ENCODE measurements at regions not wholly inside any gene's neighbourhood (a gene's known extent, or its start where the extent isn't known, plus 50 kb on each side); places are given as distances from the start of the nearest gene placed in this dataset.
"Not testable (repeated sequence)": the region's sequence is repeated elsewhere in the genome, so short reads cannot be mapped to it uniquely, and the experiment has no call there.

GRCh38 chr5:25412116-25412661 is 767.4 kb upstream of the CDH10 start:
- H3K4me3 Mint-ChIP-seq (ENCODE audit: unreplicated experiment): no peak overlapping the region
- no peak for TF ChIP-seq CTCF (IDR thresholded peaks at IDR 0.05)
- H3K27ac Mint-ChIP-seq (ENCODE audit: unreplicated experiment): no peak overlapping the region
- H3K27me3 Mint-ChIP-seq (ENCODE audit: low read depth): no peaks in the 10 kb centered on the region
- no peaks in the 10 kb centered on the region for H3K36me3 Mint-ChIP-seq (ENCODE audit: low read depth)
- peaks cover 14% of the 10 kb centered on the region for H3K9me3 Mint-ChIP-seq (ENCODE audit: low read depth)
- no peaks in the 10 kb centered on the region for H3K4me1 Mint-ChIP-seq (ENCODE audit: low read depth)
- DNase-seq (ENCODE audit: low spot score): no peak

- H3K4me1 Mint-ChIP-seq (ENCODE audit: low read depth); H3K27ac Mint-ChIP-seq (ENCODE audit: unreplicated experiment); DNase-seq (ENCODE audit: low spot score); H3K4me3 Mint-ChIP-seq (ENCODE audit: unreplicated experiment); H3K27me3 Mint-ChIP-seq (ENCODE audit: low read depth); H3K36me3 Mint-ChIP-seq (ENCODE audit: low read depth): not testable (repeated sequence)
- H3K9me3 Mint-ChIP-seq (ENCODE audit: low read depth): peaks cover 24% of the 10 kb centered on the region
These were observed 762.6 kb upstream of the CDH10 start for GRCh38 chr5:25407365-25407764.

- DNase-seq (ENCODE audit: low spot score): no peak
- Mint-ChIP-seq H3K4me3 (ENCODE audit: unreplicated experiment) (no peak overlapping the region), H3K27ac (ENCODE audit: unreplicated experiment) (no peak overlapping the region), H3K27me3 (ENCODE audit: low read depth) (no peaks in the 10 kb centered on the region), H3K36me3 (ENCODE audit: low read depth) (no peaks in the 10 kb centered on the region), H3K4me1 (ENCODE audit: low read depth) (no peaks in the 10 kb centered on the region), H3K9me3 (ENCODE audit: low read depth) (peaks cover 24% of the 10 kb centered on the region)
- no peak for TF ChIP-seq CTCF (IDR thresholded peaks at IDR 0.05)
These were observed 761.1 kb upstream of the CDH10 start for GRCh38 chr5:25405850-25406249.

GRCh38 chr5:25399878-25400480 is 755.2 kb upstream of the CDH10 start:
- no peak for DNase-seq (ENCODE audit: low spot score)
- no peaks in the 10 kb centered on the region for H3K4me1 Mint-ChIP-seq (ENCODE audit: low read depth)
- no peaks in the 10 kb centered on the region for H3K27me3 Mint-ChIP-seq (ENCODE audit: low read depth)
- H3K4me3 Mint-ChIP-seq (ENCODE audit: unreplicated experiment): no peak overlapping the region
- no peak for TF ChIP-seq CTCF (IDR thresholded peaks at IDR 0.05)
- H3K36me3 Mint-ChIP-seq (ENCODE audit: low read depth): no peaks in the 10 kb centered on the region
- no peak overlapping the region for H3K27ac Mint-ChIP-seq (ENCODE audit: unreplicated experiment)
- H3K9me3 Mint-ChIP-seq (ENCODE audit: low read depth): peaks cover 18% of the 10 kb centered on the region

GRCh38 chr5:25393957-25394356 is 749.2 kb upstream of the CDH10 start:
- TF ChIP-seq CTCF (IDR thresholded peaks at IDR 0.05): no peak
- no peaks in the 10 kb centered on the region for H3K36me3 Mint-ChIP-seq (ENCODE audit: low read depth)
- H3K27ac Mint-ChIP-seq (ENCODE audit: unreplicated experiment): no peak overlapping the region
- no peak overlapping the region for H3K4me3 Mint-ChIP-seq (ENCODE audit: unreplicated experiment)
- H3K9me3 Mint-ChIP-seq (ENCODE audit: low read depth): peaks cover 12% of the 10 kb centered on the region
- no peaks in the 10 kb centered on the region for H3K27me3 Mint-ChIP-seq (ENCODE audit: low read depth)
- DNase-seq (ENCODE audit: low spot score): no peak
- H3K4me1 Mint-ChIP-seq (ENCODE audit: low read depth): no peaks in the 10 kb centered on the region

GRCh38 chr5:25393256-25393655 is 748.5 kb upstream of the CDH10 start:
- Mint-ChIP-seq H3K4me1 (ENCODE audit: low read depth) (no peaks in the 10 kb centered on the region), H3K4me3 (ENCODE audit: unreplicated experiment) (no peak overlapping the region), H3K36me3 (ENCODE audit: low read depth) (no peaks in the 10 kb centered on the region), H3K27me3 (ENCODE audit: low read depth) (no peaks in the 10 kb centered on the region), H3K27ac (ENCODE audit: unreplicated experiment) (no peak overlapping the region), H3K9me3 (ENCODE audit: low read depth) (peaks cover 12% of the 10 kb centered on the region)
- TF ChIP-seq CTCF (IDR thresholded peaks at IDR 0.05): no peak
- DNase-seq (ENCODE audit: low spot score): no peak
